ENCODE measurements at regions not wholly inside any gene's neighbourhood (a gene's known extent, or its start where the extent isn't known, plus 50 kb on each side); places are given as distances from the start of the nearest gene placed in this dataset.

- TF ChIP-seq CTCF (IDR thresholded peaks at IDR 0.05), result no peak
- no peak for TF ChIP-seq POLR2A (IDR thresholded peaks at IDR 0.05)
- no peak for TF ChIP-seq EP300 (IDR thresholded peaks at IDR 0.05)
- TF ChIP-seq POLR2AphosphoS5 (IDR thresholded peaks at IDR 0.05), result no peak
Observed at GRCh38 chr1:191065771-191066170, 588.1 kb upstream of the BRINP3 start.
